Thoracic aorta (tissue), 2 donors: ENCODE measurements at regions not wholly inside any gene's neighbourhood (a gene's known extent, or its start where the extent isn't known, plus 50 kb on each side); places are given as distances from the start of the nearest gene placed in this dataset.

Source experiments
- ATAC-seq: fragments of 150-250 bp; one replicate; pipeline ENCODE4 v1.8.0; 2017; ENCODE audit warnings: low read depth; ENCODE audit not compliant: insufficient number of reproducible peaks, low FRiP score
- DNase-seq: peaks from one replicate; pipeline ENCODE4 v3.0.0-alpha.2; 2020; ENCODE audit warnings: low spot score
- H3K27ac ChIP-seq, 2 donors: fragments of 200-600 bp; sonication (generic); 1 replicate in 1 of 2; 2 replicates in 1 of 2; pipeline ENCODE4 v1.5.1; 2016; ENCODE audit warnings: mild to moderate bottlenecking in 2 of 2, moderate library complexity in 2 of 2
- H3K27me3 ChIP-seq: fragments of 200-600 bp; sonication (generic); replicated peaks from 2 replicates; pipeline ENCODE4 v1.6.0; 2016; ENCODE audit warnings: mild to moderate bottlenecking; ENCODE audit not compliant: insufficient read depth
- H3K36me3 ChIP-seq: fragments of 200-600 bp; sonication (generic); one replicate; pipeline ENCODE4 v1.5.1; 2016
- H3K4me1 ChIP-seq, 2 donors: fragments of 200-600 bp; sonication (generic); 1 replicate in 1 of 2; 2 replicates in 1 of 2; pipeline versions ENCODE4 v1.5.1 to v1.6.0; 2016; ENCODE audit warnings: low read depth in 2 of 2, mild to moderate bottlenecking in 1 of 2; ENCODE audit not compliant: control insufficient read depth in 1 of 2
- H3K4me3 ChIP-seq: fragments of 200-600 bp; sonication (generic); 2 replicates; pipeline ENCODE4 v1.5.1; 2016; ENCODE audit warnings: mild to moderate bottlenecking
- H3K9me3 ChIP-seq: fragments of 200-600 bp; sonication (generic); 2 replicates; pipeline ENCODE4 v1.5.1; 2016
- CTCF ChIP-seq: fragments of 200-600 bp; sonication (generic); IDR thresholded peaks from one replicate; pipeline ENCODE4 v1.5.1; 2019; ENCODE audit warnings: antibody characterized with exemption

DNA sequence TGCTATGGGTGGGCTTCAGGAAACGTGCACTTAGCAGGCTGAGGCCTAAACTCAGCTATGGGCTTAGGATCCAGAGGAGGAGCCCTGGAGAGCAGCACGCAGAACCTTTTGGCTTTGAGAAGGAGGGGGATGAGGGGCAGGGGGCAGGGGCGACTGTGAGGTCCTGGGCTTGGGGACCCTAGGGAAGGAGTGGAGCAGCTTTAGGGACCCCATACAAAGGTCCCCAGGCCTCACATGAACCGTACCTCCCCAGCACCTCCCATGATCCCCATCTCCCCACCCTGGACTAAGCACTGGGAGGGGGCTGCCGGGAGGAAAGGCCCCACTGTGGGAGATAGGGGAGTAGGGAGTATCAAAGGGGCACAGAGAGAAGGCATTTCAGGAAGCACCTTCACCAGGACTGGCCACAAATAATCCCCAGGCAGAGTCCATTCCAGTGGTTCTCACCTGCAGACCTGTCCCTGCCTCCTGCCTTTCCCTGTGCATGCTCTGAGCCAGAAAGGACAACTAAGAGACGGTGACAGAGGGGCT is 62.0 kb upstream of the KLF13 start:
- no peak for TF ChIP-seq CTCF
- H3K27me3 ChIP-seq = no peaks in the 10 kb centered on the region
- H3K36me3 ChIP-seq = no peaks in the 10 kb centered on the region
- ATAC-seq (no peak), DNase-seq (no peak)
- H3K4me1 ChIP-seq = peaks cover 4 to 6% of the 10 kb centered on the region in 2 donors
- H3K4me3 ChIP-seq = no peak overlapping the region
- no peaks in the 10 kb centered on the region for H3K9me3 ChIP-seq
- peak overlapping the region in 1 of 2 donors; percentile 11 for H3K27ac ChIP-seq

- ATAC-seq (no peak), DNase-seq (no peak)
- Histone ChIP-seq H3K27me3 (no peaks in the 10 kb centered on the region), H3K36me3 (no peaks in the 10 kb centered on the region), H3K4me1 (peaks cover 4 to 6% of the 10 kb centered on the region in 2 donors), H3K27ac (no peak overlapping the region), H3K4me3 (no peak overlapping the region), H3K9me3 (no peaks in the 10 kb centered on the region)
- TF ChIP-seq CTCF = no peak
These were observed 61.4 kb upstream of the KLF13 start for GRCh38 chr15:31265090-31265870.

- Histone ChIP-seq H3K4me3 (no peak overlapping the region), H3K36me3 (no peaks in the 10 kb centered on the region), H3K9me3 (no peaks in the 10 kb centered on the region), H3K27me3 (no peaks in the 10 kb centered on the region), H3K4me1 (peaks cover 4 to 6% of the 10 kb centered on the region in 2 donors), H3K27ac (no peak overlapping the region)
- DNase-seq (no peak), ATAC-seq (no peak)
- no peak for TF ChIP-seq CTCF
These were observed 60.5 kb upstream of the KLF13 start for GRCh38 chr15:31265871-31266711.

GRCh38 chr15:31266712-31267111 is 59.9 kb upstream of the KLF13 start:
- H3K9me3 ChIP-seq = no peaks in the 10 kb centered on the region
- ATAC-seq = no peak
- H3K4me3 ChIP-seq = no peak overlapping the region
- no peak overlapping the region for H3K27ac ChIP-seq
- TF ChIP-seq CTCF = no peak
- no peaks in the 10 kb centered on the region for H3K27me3 ChIP-seq
- no peak for DNase-seq
- H3K36me3 ChIP-seq = no peaks in the 10 kb centered on the region
- H3K4me1 ChIP-seq = peaks cover 4 to 6% of the 10 kb centered on the region in 2 donors
